ENCODE measurements at regions not wholly inside any gene's neighbourhood (a gene's known extent, or its start where the extent isn't known, plus 50 kb on each side); places are given as distances from the start of the nearest gene placed in this dataset.

DNA sequence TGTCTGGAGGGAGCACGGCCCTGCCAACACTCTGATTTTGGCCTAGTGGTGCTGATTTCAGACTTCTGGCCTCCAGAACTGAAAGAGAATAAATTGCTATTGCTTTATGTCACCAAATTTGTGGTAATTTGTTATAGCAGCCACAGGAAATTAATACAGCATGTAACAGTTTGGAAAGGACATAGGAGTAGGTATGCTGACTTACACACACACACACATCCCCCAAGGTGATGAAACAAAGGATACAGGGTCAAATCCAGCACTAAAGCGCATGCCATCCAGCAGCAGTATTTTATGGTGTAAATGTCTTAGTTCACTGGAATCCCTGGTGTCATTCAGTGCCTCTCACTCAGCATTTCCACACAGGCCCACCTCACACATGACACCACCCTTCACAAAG lies 72.2 kb upstream of the MAN1A2 start:
- no peaks in the 10 kb centered on the region for H3K36me3 ChIP-seq
- intact Hi-C loops (cut with DNase I; ENCODE audit: low total_unique reads), result no loop called here
- DNase-seq (ENCODE audit: low spot score in 2 of 2), result no peak
- no peak for TF ChIP-seq POLR2A (IDR thresholded peaks at IDR 0.05)
- TF ChIP-seq, protein P1, sequence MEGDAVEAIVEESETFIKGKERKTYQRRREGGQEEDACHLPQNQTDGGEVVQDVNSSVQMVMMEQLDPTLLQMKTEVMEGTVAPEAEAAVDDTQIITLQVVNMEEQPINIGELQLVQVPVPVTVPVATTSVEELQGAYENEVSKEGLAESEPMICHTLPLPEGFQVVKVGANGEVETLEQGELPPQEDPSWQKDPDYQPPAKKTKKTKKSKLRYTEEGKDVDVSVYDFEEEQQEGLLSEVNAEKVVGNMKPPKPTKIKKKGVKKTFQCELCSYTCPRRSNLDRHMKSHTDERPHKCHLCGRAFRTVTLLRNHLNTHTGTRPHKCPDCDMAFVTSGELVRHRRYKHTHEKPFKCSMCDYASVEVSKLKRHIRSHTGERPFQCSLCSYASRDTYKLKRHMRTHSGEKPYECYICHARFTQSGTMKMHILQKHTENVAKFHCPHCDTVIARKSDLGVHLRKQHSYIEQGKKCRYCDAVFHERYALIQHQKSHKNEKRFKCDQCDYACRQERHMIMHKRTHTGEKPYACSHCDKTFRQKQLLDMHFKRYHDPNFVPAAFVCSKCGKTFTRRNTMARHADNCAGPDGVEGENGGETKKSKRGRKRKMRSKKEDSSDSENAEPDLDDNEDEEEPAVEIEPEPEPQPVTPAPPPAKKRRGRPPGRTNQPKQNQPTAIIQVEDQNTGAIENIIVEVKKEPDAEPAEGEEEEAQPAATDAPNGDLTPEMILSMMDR (IDR thresholded peaks at IDR 0.05), result no peak
- no peak for TF ChIP-seq POLR2AphosphoS5 (IDR thresholded peaks at IDR 0.05)
- no peaks in the 10 kb centered on the region for H3K9me3 ChIP-seq
- H3K27ac ChIP-seq, result no peak overlapping the region
- no peak overlapping the region for H3K4me3 ChIP-seq
- no peaks in the 10 kb centered on the region for H3K27me3 ChIP-seq
- H3K4me1 ChIP-seq, result no peaks in the 10 kb centered on the region

DNA sequence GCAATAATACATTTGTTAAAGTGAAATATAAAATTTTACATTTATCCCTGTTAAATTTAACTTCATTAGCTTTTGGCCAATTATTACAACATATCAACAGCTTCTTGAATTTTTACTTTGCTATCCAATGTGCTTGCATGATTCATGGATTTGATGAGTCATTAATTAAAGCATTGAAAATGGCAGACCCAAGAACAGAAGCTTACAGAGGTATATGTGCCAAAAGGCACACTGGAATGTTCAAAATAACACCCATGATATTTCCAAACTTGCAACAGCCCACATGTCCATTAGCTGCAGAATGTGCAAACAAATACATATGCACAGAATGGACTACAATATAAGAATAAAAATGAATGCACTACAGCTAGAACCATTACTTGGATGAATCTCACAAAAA lies 76.4 kb upstream of the MAN1A2 start:
- TF ChIP-seq POLR2A (IDR thresholded peaks at IDR 0.05) (no peak), POLR2AphosphoS5 (IDR thresholded peaks at IDR 0.05) (no peak)
- TF ChIP-seq, protein P1 (IDR thresholded peaks at IDR 0.05), result no peak
- no peak for DNase-seq (ENCODE audit: low spot score in 2 of 2)
- H3K4me3 ChIP-seq, result no peak overlapping the region
- no peaks in the 10 kb centered on the region for H3K27me3 ChIP-seq
- H3K36me3 ChIP-seq, result no peaks in the 10 kb centered on the region
- H3K27ac ChIP-seq, result no peak overlapping the region
- intact Hi-C loops (cut with DNase I; ENCODE audit: low total_unique reads), result no loop called here
- no peaks in the 10 kb centered on the region for H3K9me3 ChIP-seq
- H3K4me1 ChIP-seq, result no peaks in the 10 kb centered on the region

DNA sequence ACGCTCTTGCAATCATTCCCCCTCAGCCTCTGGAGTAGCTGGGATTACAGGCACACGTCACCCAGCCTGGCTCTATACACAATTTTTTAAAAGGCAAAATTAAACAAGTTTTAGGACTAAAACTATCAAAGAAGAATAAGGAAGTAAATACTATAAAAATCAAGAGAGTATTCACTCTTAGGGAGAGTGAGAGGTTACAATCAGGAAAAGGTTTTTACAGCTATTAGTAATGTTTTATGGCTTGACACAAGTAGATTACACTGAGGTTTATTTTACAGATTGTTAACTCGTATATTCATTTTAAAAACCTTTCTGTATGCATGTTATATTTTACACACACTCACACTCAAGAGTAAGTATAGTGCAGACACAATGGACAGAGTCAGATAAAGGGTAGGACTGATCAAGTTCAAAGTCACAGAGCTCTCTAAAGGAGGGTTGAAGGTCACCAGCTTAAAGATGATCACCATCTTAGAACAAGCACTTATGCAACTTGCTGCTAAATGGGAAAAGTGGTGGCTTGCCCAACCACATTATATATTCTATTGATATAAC lies 77.9 kb upstream of the MAN1A2 start:
- no peak for DNase-seq (ENCODE audit: low spot score in 2 of 2)
- intact Hi-C loops (cut with DNase I; ENCODE audit: low total_unique reads), result no loop called here
- no peak overlapping the region for H3K4me3 ChIP-seq
- H3K27me3 ChIP-seq, result no peaks in the 10 kb centered on the region
- H3K4me1 ChIP-seq, result no peaks in the 10 kb centered on the region
- H3K27ac ChIP-seq, result no peak overlapping the region
- TF ChIP-seq, protein P1 (IDR thresholded peaks at IDR 0.05), result no peak
- TF ChIP-seq POLR2A (IDR thresholded peaks at IDR 0.05), result no peak
- no peak for TF ChIP-seq POLR2AphosphoS5 (IDR thresholded peaks at IDR 0.05)
- H3K36me3 ChIP-seq, result no peaks in the 10 kb centered on the region
- H3K9me3 ChIP-seq, result no peaks in the 10 kb centered on the region

DNA sequence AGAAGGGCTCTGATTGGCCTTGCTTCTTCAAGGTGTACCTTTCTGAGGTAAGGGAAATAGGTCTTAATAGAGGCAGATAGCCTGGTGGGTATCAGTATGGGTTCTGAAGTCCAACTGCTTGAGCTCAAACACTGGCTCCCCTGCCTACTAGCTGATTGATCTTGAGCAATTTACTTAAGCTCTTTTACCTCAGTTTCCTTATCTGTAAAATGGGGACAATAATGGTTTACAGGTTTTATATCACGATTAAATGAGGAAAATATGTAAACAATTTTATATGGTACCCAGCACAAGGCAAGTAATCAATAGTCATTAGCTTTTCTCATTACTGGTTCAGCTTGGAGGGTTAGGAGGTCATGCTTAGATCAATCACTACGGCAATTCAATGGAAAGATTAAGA lies 75.8 kb upstream of the VTCN1 start:
- no peak overlapping the region for H3K4me3 ChIP-seq
- H3K36me3 ChIP-seq, result no peaks in the 10 kb centered on the region
- intact Hi-C loops (cut with DNase I; ENCODE audit: low total_unique reads), result no loop called here
- no peak for TF ChIP-seq POLR2AphosphoS5 (IDR thresholded peaks at IDR 0.05)
- no peaks in the 10 kb centered on the region for H3K4me1 ChIP-seq
- no peaks in the 10 kb centered on the region for H3K27me3 ChIP-seq
- no peak overlapping the region for H3K27ac ChIP-seq
- no peaks in the 10 kb centered on the region for H3K9me3 ChIP-seq
- no peak for DNase-seq (ENCODE audit: low spot score in 2 of 2)

DNA sequence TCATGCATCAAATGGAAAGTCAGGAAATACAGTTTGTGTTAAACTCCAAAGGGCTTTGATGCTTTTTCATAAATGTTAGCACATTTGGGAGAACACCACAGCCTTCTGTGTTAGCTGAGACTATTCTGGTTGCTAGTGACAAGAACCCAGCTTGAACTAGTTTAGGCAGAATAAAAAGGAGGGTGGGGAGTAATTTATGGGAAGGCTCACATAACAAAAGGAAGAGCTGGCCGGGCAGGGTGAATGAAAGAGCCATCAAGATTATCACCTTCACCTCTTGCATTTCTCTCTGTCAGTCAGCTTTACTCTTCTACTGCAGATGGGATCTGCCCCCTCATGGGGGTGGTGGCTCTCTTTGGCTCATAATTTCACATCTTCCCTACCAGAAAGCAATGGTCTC lies 75.4 kb upstream of the VTCN1 start:
- DNase-seq (ENCODE audit: low spot score in 2 of 2), result no peak
- intact Hi-C loops (cut with DNase I; ENCODE audit: low total_unique reads), result no loop called here
- H3K4me3 ChIP-seq, result no peak overlapping the region
- H3K27ac ChIP-seq, result no peak overlapping the region
- TF ChIP-seq POLR2AphosphoS5 (IDR thresholded peaks at IDR 0.05) (no peak), POLR2A (IDR thresholded peaks at IDR 0.05) (no peak)
- TF ChIP-seq, protein P1 (IDR thresholded peaks at IDR 0.05), result no peak
- no peaks in the 10 kb centered on the region for H3K4me1 ChIP-seq
- H3K27me3 ChIP-seq, result no peaks in the 10 kb centered on the region
- H3K9me3 ChIP-seq, result no peaks in the 10 kb centered on the region
- H3K36me3 ChIP-seq, result no peaks in the 10 kb centered on the region

Data from breast epithelium (tissue), 4 donors.